ENCODE measurements at regions not wholly inside any gene's neighbourhood (a gene's known extent, or its start where the extent isn't known, plus 50 kb on each side); places are given as distances from the start of the nearest gene placed in this dataset.

GRCh38 chr5:18213666-18214065 is 579.4 kb downstream of the TAF11L14 start:
- TF ChIP-seq RAD51 (IDR thresholded peaks at IDR 0.05; ENCODE audit: borderline replicate concordance), result no peak
- no peak for TF ChIP-seq ZNF720 (CRISPR knock-in tag; IDR thresholded peaks at IDR 0.05)
- TF ChIP-seq ZNF263 (CRISPR knock-in tag; IDR thresholded peaks at IDR 0.05), result no peak
- TF ChIP-seq TOE1 (CRISPR knock-in tag; IDR thresholded peaks at IDR 0.05), result no peak
- TF ChIP-seq ZNF670 (CRISPR knock-in tag; IDR thresholded peaks at IDR 0.05; ENCODE audit: borderline replicate concordance), result no peak
- no peak for TF ChIP-seq TCF12 (IDR thresholded peaks at IDR 0.05)
- TF ChIP-seq TCF12 (CRISPR knock-in tag; IDR thresholded peaks at IDR 0.05), result no peak
- TF ChIP-seq GATAD2A (CRISPR knock-in tag; IDR thresholded peaks at IDR 0.05), result no peak
- TF ChIP-seq CBX2 (IDR thresholded peaks at IDR 0.05; ENCODE audit: low read depth, low read length), result no peak
- TF ChIP-seq CBX2 (CRISPR knock-in tag; IDR thresholded peaks at IDR 0.05; ENCODE audit: low read depth), result no peak
- no peak for TF ChIP-seq ZNF746 (CRISPR knock-in tag; IDR thresholded peaks at IDR 0.05)
- TF ChIP-seq PLRG1 (conservative IDR thresholded peaks at IDR 0.05), result no peak
- no peak for TF ChIP-seq ZNF558 (CRISPR knock-in tag; IDR thresholded peaks at IDR 0.05; ENCODE audit: borderline replicate concordance)
- TF ChIP-seq, protein P1, sequence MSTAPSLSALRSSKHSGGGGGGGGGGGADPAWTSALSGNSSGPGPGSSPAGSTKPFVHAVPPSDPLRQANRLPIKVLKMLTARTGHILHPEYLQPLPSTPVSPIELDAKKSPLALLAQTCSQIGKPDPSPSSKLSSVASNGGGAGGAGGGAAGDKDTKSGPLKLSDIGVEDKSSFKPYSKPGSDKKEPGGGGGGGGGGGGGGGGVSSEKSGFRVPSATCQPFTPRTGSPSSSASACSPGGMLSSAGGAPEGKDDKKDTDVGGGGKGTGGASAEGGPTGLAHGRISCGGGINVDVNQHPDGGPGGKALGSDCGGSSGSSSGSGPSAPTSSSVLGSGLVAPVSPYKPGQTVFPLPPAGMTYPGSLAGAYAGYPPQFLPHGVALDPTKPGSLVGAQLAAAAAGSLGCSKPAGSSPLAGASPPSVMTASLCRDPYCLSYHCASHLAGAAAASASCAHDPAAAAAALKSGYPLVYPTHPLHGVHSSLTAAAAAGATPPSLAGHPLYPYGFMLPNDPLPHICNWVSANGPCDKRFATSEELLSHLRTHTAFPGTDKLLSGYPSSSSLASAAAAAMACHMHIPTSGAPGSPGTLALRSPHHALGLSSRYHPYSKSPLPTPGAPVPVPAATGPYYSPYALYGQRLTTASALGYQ (CRISPR knock-in tag; IDR thresholded peaks at IDR 0.05), result no peak
- TF ChIP-seq DPF2 (CRISPR knock-in tag; IDR thresholded peaks at IDR 0.05; ENCODE audit: borderline replicate concordance, low read depth), result no peak
- no peak for TF ChIP-seq CAMTA2 (CRISPR knock-in tag; IDR thresholded peaks at IDR 0.05; ENCODE audit: borderline replicate concordance)
- TF ChIP-seq, protein P2, sequence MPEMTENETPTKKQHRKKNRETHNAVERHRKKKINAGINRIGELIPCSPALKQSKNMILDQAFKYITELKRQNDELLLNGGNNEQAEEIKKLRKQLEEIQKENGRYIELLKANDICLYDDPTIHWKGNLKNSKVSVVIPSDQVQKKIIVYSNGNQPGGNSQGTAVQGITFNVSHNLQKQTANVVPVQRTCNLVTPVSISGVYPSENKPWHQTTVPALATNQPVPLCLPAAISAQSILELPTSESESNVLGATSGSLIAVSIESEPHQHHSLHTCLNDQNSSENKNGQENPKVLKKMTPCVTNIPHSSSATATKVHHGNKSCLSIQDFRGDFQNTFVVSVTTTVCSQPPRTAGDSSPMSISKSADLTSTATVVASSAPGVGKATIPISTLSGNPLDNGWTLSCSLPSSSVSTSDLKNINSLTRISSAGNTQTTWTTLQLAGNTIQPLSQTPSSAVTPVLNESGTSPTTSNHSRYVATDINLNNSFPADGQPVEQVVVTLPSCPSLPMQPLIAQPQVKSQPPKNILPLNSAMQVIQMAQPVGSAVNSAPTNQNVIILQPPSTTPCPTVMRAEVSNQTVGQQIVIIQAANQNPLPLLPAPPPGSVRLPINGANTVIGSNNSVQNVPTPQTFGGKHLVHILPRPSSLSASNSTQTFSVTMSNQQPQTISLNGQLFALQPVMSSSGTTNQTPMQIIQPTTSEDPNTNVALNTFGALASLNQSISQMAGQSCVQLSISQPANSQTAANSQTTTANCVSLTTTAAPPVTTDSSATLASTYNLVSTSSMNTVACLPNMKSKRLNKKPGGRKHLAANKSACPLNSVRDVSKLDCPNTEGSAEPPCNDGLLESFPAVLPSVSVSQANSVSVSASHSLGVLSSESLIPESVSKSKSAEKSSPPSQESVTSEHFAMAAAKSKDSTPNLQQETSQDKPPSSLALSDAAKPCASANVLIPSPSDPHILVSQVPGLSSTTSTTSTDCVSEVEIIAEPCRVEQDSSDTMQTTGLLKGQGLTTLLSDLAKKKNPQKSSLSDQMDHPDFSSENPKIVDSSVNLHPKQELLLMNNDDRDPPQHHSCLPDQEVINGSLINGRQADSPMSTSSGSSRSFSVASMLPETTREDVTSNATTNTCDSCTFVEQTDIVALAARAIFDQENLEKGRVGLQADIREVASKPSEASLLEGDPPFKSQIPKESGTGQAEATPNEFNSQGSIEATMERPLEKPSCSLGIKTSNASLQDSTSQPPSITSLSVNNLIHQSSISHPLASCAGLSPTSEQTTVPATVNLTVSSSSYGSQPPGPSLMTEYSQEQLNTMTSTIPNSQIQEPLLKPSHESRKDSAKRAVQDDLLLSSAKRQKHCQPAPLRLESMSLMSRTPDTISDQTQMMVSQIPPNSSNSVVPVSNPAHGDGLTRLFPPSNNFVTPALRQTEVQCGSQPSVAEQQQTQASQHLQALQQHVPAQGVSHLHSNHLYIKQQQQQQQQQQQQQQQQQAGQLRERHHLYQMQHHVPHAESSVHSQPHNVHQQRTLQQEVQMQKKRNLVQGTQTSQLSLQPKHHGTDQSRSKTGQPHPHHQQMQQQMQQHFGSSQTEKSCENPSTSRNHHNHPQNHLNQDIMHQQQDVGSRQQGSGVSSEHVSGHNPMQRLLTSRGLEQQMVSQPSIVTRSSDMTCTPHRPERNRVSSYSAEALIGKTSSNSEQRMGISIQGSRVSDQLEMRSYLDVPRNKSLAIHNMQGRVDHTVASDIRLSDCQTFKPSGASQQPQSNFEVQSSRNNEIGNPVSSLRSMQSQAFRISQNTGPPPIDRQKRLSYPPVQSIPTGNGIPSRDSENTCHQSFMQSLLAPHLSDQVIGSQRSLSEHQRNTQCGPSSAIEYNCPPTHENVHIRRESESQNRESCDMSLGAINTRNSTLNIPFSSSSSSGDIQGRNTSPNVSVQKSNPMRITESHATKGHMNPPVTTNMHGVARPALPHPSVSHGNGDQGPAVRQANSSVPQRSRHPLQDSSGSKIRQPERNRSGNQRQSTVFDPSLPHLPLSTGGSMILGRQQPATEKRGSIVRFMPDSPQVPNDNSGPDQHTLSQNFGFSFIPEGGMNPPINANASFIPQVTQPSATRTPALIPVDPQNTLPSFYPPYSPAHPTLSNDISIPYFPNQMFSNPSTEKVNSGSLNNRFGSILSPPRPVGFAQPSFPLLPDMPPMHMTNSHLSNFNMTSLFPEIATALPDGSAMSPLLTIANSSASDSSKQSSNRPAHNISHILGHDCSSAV (CRISPR knock-in tag; IDR thresholded peaks at IDR 0.05; ENCODE audit: borderline replicate concordance), result no peak
- TF ChIP-seq RFXAP (CRISPR knock-in tag; IDR thresholded peaks at IDR 0.05; ENCODE audit: borderline replicate concordance), result no peak
- no peak for TF ChIP-seq DMAP1 (CRISPR knock-in tag; IDR thresholded peaks at IDR 0.05)
- Histone ChIP-seq H2AFZ (ENCODE audit: low read length) (no peak overlapping the region), H4K20me1 (ENCODE audit: insufficient read depth, low read length) (no peaks in the 10 kb centered on the region), H3K9ac (ENCODE audit: insufficient read depth, low read depth, low read length) (no peak overlapping the region), H3K27ac (ENCODE audit: extremely low read length, insufficient read depth, low read length) (no peak overlapping the region), H3K4me2 (ENCODE audit: low read depth, low read length) (no peak overlapping the region), H3K27me3 (ENCODE audit: control insufficient read depth in 1 of 2, insufficient read depth in 2 of 2, low read length in 2 of 2) (no peaks in the 10 kb centered on the region), H3K4me1 (ENCODE audit: insufficient read depth, low read length) (no peaks in the 10 kb centered on the region), H3K9me3 (ENCODE audit: low read length) (peaks cover 91% of the 10 kb centered on the region), H3K4me3 (replicated peaks in 1 of 3; ENCODE audit: insufficient read depth in 1 of 3, low read depth in 2 of 3, low read length in 3 of 3) (no peak overlapping the region), H3K36me3 (replicated peaks in 1 of 2; ENCODE audit: control insufficient read depth in 1 of 2, insufficient read depth in 2 of 2, low read length in 2 of 2) (no peaks in the 10 kb centered on the region), H3K79me2 (ENCODE audit: insufficient read depth, low read length) (no peaks in the 10 kb centered on the region)
- CTCF ChIA-PET (ENCODE audit: low intra/inter-chr PET ratio, low total read pairs), result no interaction called here
- ATAC-seq (no peak), DNase-seq (ENCODE audit: low spot score) (no peak), FAIRE-seq (no peak)
- POLR2A ChIA-PET, result no interaction called here
- in situ Hi-C loops (cut with HindIII; ENCODE audit: extremely low pct_ligation_motif_present, low pct_unique_long_range_greater_than_20kb), result no loop called here
- intact Hi-C loops (cut with micrococcal nuclease; ENCODE audit: unreplicated experiment), result no loop called here
- WGBS (ENCODE audit: low lambda C conversion rate), result 2% methylated on average over 4 of the region's 4 CpGs
- no TSS peak for BruUV-seq (replicated peaks)

Measured in HepG2 (cell line).